COR-L47 (cell line): ENCODE measurements at regions not wholly inside any gene's neighbourhood (a gene's known extent, or its start where the extent isn't known, plus 50 kb on each side); places are given as distances from the start of the nearest gene placed in this dataset.

Source experiments
- DNase-seq: peaks from one replicate; lab custom pipeline; 2025; lab: John Stamatoyannopoulos, UW

GRCh38 chr4:4637710-4638109 lies 95.9 kb upstream of the STX18 start:
- DNase-seq, result no peak

- DNase-seq, result no peak
Observed at GRCh38 chr4:4633431-4633830, 91.6 kb upstream of the STX18 start.

GRCh38 chr4:4631150-4631549 lies 89.3 kb upstream of the STX18 start:
- DNase-seq, result no peak

- no peak for DNase-seq
Observed at GRCh38 chr4:4627906-4628305, 86.1 kb upstream of the STX18 start.

- DNase-seq, result no peak
Observed at GRCh38 chr4:4627111-4627510, 85.3 kb upstream of the STX18 start.

- DNase-seq, result no peak
Observed at GRCh38 chr4:4625488-4625887, 83.6 kb upstream of the STX18 start.

- DNase-seq, result no peak
Observed at GRCh38 chr4:4624276-4624897, 82.5 kb upstream of the STX18 start.

- no peak for DNase-seq
Observed at GRCh38 chr4:4619821-4620220, 78.0 kb upstream of the STX18 start.

- DNase-seq, result no peak
Observed at GRCh38 chr4:4618847-4619246, 77.0 kb upstream of the STX18 start.

GRCh38 chr4:4614925-4615678 lies 73.3 kb upstream of the STX18 start:
- no peak for DNase-seq

GRCh38 chr4:4613641-4614286 lies 71.9 kb upstream of the STX18 start:
- DNase-seq, result no peak

- no peak for DNase-seq
Observed at GRCh38 chr4:4613126-4613465, 71.2 kb upstream of the STX18 start.

GRCh38 chr4:4610672-4611071 lies 68.8 kb upstream of the STX18 start:
- DNase-seq, result no peak

GRCh38 chr4:4609622-4610334 lies 67.9 kb upstream of the STX18 start:
- DNase-seq, result no peak

- no peak for DNase-seq
Observed at GRCh38 chr4:4608214-4608537, 66.3 kb upstream of the STX18 start.

- no peak for DNase-seq
Observed at GRCh38 chr4:4607336-4608213, 65.7 kb upstream of the STX18 start.

- DNase-seq, result no peak
Observed at GRCh38 chr4:4606321-4606720, 64.5 kb upstream of the STX18 start.

GRCh38 chr4:4605849-4606248 lies 64.0 kb upstream of the STX18 start:
- no peak for DNase-seq

- DNase-seq, result no peak
Observed at GRCh38 chr4:4603592-4603991, 61.7 kb upstream of the STX18 start.

- DNase-seq, result no peak
Observed at GRCh38 chr4:4603067-4603466, 61.2 kb upstream of the STX18 start.

- no peak for DNase-seq
Observed at GRCh38 chr4:4602468-4602867, 60.6 kb upstream of the STX18 start.

- DNase-seq, result no peak
Observed at GRCh38 chr4:4601803-4602369, 60.0 kb upstream of the STX18 start.
